ENCODE measurements at regions not wholly inside any gene's neighbourhood (a gene's known extent, or its start where the extent isn't known, plus 50 kb on each side); places are given as distances from the start of the nearest gene placed in this dataset.

DNA sequence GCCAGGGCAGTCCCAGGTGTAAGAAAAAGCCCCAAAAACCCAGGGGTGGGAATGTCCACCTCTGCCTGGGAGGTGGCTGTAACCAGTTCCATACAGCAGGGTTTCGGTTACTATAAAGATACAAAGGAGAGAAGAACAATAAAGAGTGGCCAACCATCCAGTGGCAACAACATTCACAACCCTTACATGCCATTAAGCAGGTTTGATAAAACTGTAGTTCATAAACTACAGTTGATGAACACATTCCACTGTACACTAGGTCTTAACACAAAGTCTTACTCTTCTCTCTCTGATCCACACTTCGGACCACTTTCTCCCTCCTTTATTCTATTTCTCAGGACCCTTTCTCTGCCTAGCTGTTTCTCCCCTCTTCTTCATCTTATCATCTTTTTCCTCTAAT is 152.0 kb downstream of the TLE3 start:
- no peak for TF ChIP-seq POLR2A (IDR thresholded peaks at IDR 0.05; ENCODE audit: low read length)
- no peak for TF ChIP-seq GATA1 (IDR thresholded peaks at IDR 0.05; ENCODE audit: low read depth, low read length)
